ENCODE measurements at regions not wholly inside any gene's neighbourhood (a gene's known extent, or its start where the extent isn't known, plus 50 kb on each side); places are given as distances from the start of the nearest gene placed in this dataset.

DNA sequence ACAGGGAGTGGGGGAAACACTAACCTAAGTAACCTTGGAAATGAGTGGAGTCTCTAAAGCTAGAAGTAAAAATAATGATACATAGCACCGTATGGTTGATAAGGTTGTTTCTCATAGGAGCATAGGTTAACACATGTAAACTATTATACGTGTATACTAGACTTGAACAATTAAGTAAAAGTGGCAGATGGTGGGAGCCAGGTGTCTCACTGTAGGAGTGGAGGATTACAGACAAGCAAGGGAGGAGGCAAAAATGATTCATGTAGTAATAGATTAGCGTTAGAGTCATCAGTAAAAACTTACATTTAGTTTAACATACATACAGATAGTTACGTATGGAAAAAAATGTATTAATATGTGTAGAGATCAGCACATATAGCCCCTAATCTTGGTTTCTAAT, 138.4 kb upstream of the DSCAM start:
- TF ChIP-seq, protein P1, sequence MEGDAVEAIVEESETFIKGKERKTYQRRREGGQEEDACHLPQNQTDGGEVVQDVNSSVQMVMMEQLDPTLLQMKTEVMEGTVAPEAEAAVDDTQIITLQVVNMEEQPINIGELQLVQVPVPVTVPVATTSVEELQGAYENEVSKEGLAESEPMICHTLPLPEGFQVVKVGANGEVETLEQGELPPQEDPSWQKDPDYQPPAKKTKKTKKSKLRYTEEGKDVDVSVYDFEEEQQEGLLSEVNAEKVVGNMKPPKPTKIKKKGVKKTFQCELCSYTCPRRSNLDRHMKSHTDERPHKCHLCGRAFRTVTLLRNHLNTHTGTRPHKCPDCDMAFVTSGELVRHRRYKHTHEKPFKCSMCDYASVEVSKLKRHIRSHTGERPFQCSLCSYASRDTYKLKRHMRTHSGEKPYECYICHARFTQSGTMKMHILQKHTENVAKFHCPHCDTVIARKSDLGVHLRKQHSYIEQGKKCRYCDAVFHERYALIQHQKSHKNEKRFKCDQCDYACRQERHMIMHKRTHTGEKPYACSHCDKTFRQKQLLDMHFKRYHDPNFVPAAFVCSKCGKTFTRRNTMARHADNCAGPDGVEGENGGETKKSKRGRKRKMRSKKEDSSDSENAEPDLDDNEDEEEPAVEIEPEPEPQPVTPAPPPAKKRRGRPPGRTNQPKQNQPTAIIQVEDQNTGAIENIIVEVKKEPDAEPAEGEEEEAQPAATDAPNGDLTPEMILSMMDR (IDR thresholded peaks at IDR 0.05) = no peak
- TF ChIP-seq EZH2 (IDR thresholded peaks at IDR 0.05; ENCODE audit: borderline replicate concordance, insufficient read depth, low read depth, low read length, poor library complexity, severe bottlenecking) = no peak
